HCT116 (cell line): ENCODE measurements at regions not wholly inside any gene's neighbourhood (a gene's known extent, or its start where the extent isn't known, plus 50 kb on each side); places are given as distances from the start of the nearest gene placed in this dataset.

Source experiments
- ATAC-seq: fragments of 200-7000 bp; cut with Tn5 transposase; 2 replicates; pipeline ENCODE4 v1.9.1; 2020; ENCODE audit warnings: mild to moderate bottlenecking, moderate library complexity
- BruUV-seq: library from RNA; stranded (reverse); fragments of 400-500 nt; replicated peaks from 2 replicates; lab custom pipeline; 2021; lab: Mats Ljungman, UMichigan
- CTCF ChIA-PET: fragments of 300-600 bp; sonication (Branson Sonifier 250); formaldehyde crosslinking; loops from one replicate; lab custom pipeline; 2021; ENCODE audit warnings: antibody characterized with exemption; lab: Charles Lee
- POLR2A ChIA-PET: fragments of 300-600, 350-600 bp; sonication (Branson Sonifier 250); formaldehyde crosslinking; loops from one replicate; lab custom pipeline; 2021; ENCODE audit warnings: antibody characterized with exemption; lab: Charles Lee
- RAD21 ChIA-PET, 2 experiments: fragments of 300-600 bp; sonication (Branson Sonifier 250); formaldehyde crosslinking; loops; one replicate each; lab custom pipeline; 2023; ENCODE audit warnings: low total read pairs in 2 of 2; ENCODE audit not compliant: uncharacterized antibody in 2 of 2, unreplicated experiment in 2 of 2, low non-redundant PET in 1 of 2; lab: Charles Lee
- DNase-seq: peaks from one replicate; pipeline ENCODE4 v3.0.0-alpha.2; 2010; ENCODE audit warnings: low read depth, low spot score
- H2AFZ ChIP-seq: fragments of 200-600 bp; shearing (Covaris generic), sonication (generic); 2 replicates; pipeline ENCODE4 v1.6.1; 2017; ENCODE audit warnings: low read depth, mixed run types, mixed read lengths, antibody characterized with exemption, low read length; ENCODE audit not compliant: poor library complexity, severe bottlenecking
- H3K27ac ChIP-seq: 2 replicates; pipeline ENCODE4 v1.5.1; 2012; ENCODE audit warnings: low read depth, low read length
- H3K27me3 ChIP-seq: fragments of 200-600 bp; sonication (generic); 2 replicates; pipeline ENCODE4 v1.6.1; 2016; ENCODE audit warnings: mixed run types, low read length, mixed read lengths; ENCODE audit not compliant: insufficient read depth
- H3K36me3 ChIP-seq, 2 experiments: fragments of 200-500 bp in 1 of 2; fragments of 200-600 bp in 1 of 2; sonication (Bioruptor generic) in 1 of 2; sonication (generic) in 1 of 2; 2 replicates each; pipeline versions ENCODE4 v1.5.1 to v1.6.1; 2014 to 2016; ENCODE audit warnings: low read length in 2 of 2, inconsistent platforms in 1 of 2, mixed read lengths in 1 of 2, mixed run types in 1 of 2; ENCODE audit not compliant: insufficient read depth in 2 of 2, control insufficient read depth in 1 of 2
- H3K4me1 ChIP-seq, 2 experiments: fragments of 200-600 bp in 1 of 2; sonication (generic) in 1 of 2; 2 replicates each; pipeline versions ENCODE4 v1.5.1 to v1.6.1; 2012 to 2017; ENCODE audit warnings: low read length in 2 of 2, inconsistent platforms in 1 of 2, mild to moderate bottlenecking in 1 of 2, mixed read lengths in 1 of 2, mixed run types in 1 of 2, moderate library complexity in 1 of 2; ENCODE audit not compliant: insufficient read depth in 2 of 2, control insufficient read depth in 1 of 2
- H3K4me2 ChIP-seq: fragments of 200-600 bp; sonication (generic); 2 replicates; pipeline ENCODE4 v1.6.1; 2017; ENCODE audit warnings: mixed run types, low read length, mixed read lengths
- H3K4me3 ChIP-seq, 2 experiments: fragments of 200-600 bp in 1 of 2; sonication (generic) in 1 of 2; replicated peaks in 1 of 2; 2 replicates each; pipeline ENCODE4 v1.5.1; 2011 to 2016; ENCODE audit warnings: low read length in 2 of 2, control low read depth in 1 of 2, low read depth in 1 of 2, mild to moderate bottlenecking in 1 of 2, mixed read lengths in 1 of 2, mixed run types in 1 of 2
- H3K79me2 ChIP-seq: fragments of 200-600 bp; sonication (generic); 2 replicates; pipeline ENCODE4 v1.6.1; 2017; ENCODE audit warnings: mild to moderate bottlenecking, mixed run types, low read length, moderate library complexity, mixed read lengths; ENCODE audit not compliant: insufficient read depth
- H3K9ac ChIP-seq: fragments of 200-600 bp; sonication (generic); 2 replicates; pipeline ENCODE4 v1.6.1; 2016; ENCODE audit warnings: low read length, mixed read lengths
- H3K9me2 ChIP-seq: fragments of 200-600 bp; sonication (generic), shearing (Covaris generic); 2 replicates; pipeline ENCODE4 v1.6.1; 2017; ENCODE audit warnings: mixed run types, mild to moderate bottlenecking, moderate library complexity; ENCODE audit not compliant: insufficient read depth
- H3K9me3 ChIP-seq, 2 experiments: fragments of 200-500 bp in 1 of 2; fragments of 200-600 bp in 1 of 2; sonication (Bioruptor generic) in 1 of 2; sonication (generic) in 1 of 2; 2 replicates each; pipeline ENCODE4 v1.6.1; 2014 to 2017; ENCODE audit warnings: low read length in 2 of 2, mixed read lengths in 2 of 2, inconsistent platforms in 1 of 2, low read depth in 1 of 2, mild to moderate bottlenecking in 1 of 2, mixed run types in 1 of 2, moderate library complexity in 1 of 2; ENCODE audit not compliant: control insufficient read depth in 1 of 2, insufficient read depth in 1 of 2
- H4K20me1 ChIP-seq: fragments of 200-600 bp; sonication (generic), shearing (Covaris generic); 2 replicates; pipeline ENCODE4 v1.6.1; 2017; ENCODE audit warnings: mixed run types, mild to moderate bottlenecking, moderate library complexity; ENCODE audit not compliant: insufficient read depth
- ATF3 ChIP-seq: IDR thresholded peaks from 2 replicates; pipeline ENCODE4 v1.6.1; 2012
- CBX3 ChIP-seq: IDR thresholded peaks from 2 replicates; pipeline ENCODE4 v1.6.1; 2012; ENCODE audit warnings: low read depth
- CEBPB ChIP-seq: IDR thresholded peaks from 2 replicates; pipeline ENCODE4 v1.6.1; 2012; ENCODE audit warnings: low read depth
- CTCF ChIP-seq, 3 experiments: fragments of 200-600 bp in 1 of 3; sonication (generic) in 1 of 3; IDR thresholded peaks in 2 of 3; conservative IDR thresholded peaks in 1 of 3; 2 replicates each; pipeline ENCODE4 v1.5.1; 2012 to 2017; ENCODE audit warnings: low read depth in 2 of 3, low read length in 2 of 3, antibody characterized with exemption in 1 of 3, borderline replicate concordance in 1 of 3, control low read depth in 1 of 3, mild to moderate bottlenecking in 1 of 3, mixed read lengths in 1 of 3, mixed run types in 1 of 3, moderate library complexity in 1 of 3; ENCODE audit not compliant: insufficient read depth in 1 of 3
- EGR1 ChIP-seq: IDR thresholded peaks from 2 replicates; pipeline ENCODE4 v1.6.1; 2012; ENCODE audit warnings: low read depth
- EZH2 ChIP-seq: fragments of 200-600 bp; sonication (generic); IDR thresholded peaks from 2 replicates; pipeline ENCODE4 v1.6.1; 2017; ENCODE audit warnings: antibody characterized with exemption, mixed run types
- EZH2phosphoT487 ChIP-seq: fragments of 200-600 bp; IDR thresholded peaks from 2 replicates; pipeline ENCODE4 v1.6.1; 2018; ENCODE audit warnings: antibody characterized with exemption, borderline replicate concordance
- FOSL1 ChIP-seq: IDR thresholded peaks from 2 replicates; pipeline ENCODE4 v1.6.1; 2012; ENCODE audit warnings: low read depth
- MAX ChIP-seq: IDR thresholded peaks from 2 replicates; pipeline ENCODE4 v1.6.1; 2012
- POLR2A ChIP-seq: IDR thresholded peaks from 2 replicates; pipeline ENCODE4 v1.7.0; 2011; ENCODE audit warnings: borderline replicate concordance; ENCODE audit not compliant: insufficient read depth, insufficient read length; ENCODE audit errors: extremely low read depth
- POLR2AphosphoS5 ChIP-seq: IDR thresholded peaks from 2 replicates; pipeline ENCODE4 v1.6.1; 2011; ENCODE audit warnings: mild to moderate bottlenecking, low read depth, low read length, moderate library complexity
- RAD21 ChIP-seq: IDR thresholded peaks from 2 replicates; pipeline ENCODE4 v1.6.1; 2012; ENCODE audit warnings: low read depth, mild to moderate bottlenecking
- SIN3A ChIP-seq: IDR thresholded peaks from 2 replicates; pipeline ENCODE4 v1.6.1; 2012; ENCODE audit warnings: low read depth
- SP1 ChIP-seq: IDR thresholded peaks from 2 replicates; pipeline ENCODE4 v1.6.1; 2012; ENCODE audit warnings: low read depth
- TCF7L2 ChIP-seq: IDR thresholded peaks from 2 replicates; pipeline ENCODE4 v1.7.0; 2011; ENCODE audit warnings: borderline replicate concordance, inconsistent platforms; ENCODE audit not compliant: insufficient read depth, insufficient read length; ENCODE audit errors: extremely low read depth
- ZBTB33 ChIP-seq: IDR thresholded peaks from 2 replicates; pipeline ENCODE4 v1.6.1; 2011; ENCODE audit warnings: mild to moderate bottlenecking, low read length, moderate library complexity; ENCODE audit not compliant: insufficient replicate concordance; ENCODE audit errors: extremely low read depth
- ZFX ChIP-seq: fragments of 450-650 bp; IDR thresholded peaks from 2 replicates; pipeline ENCODE4 v1.6.1; 2017
- ZNF274 ChIP-seq: fragments of 200-500 bp; sonication (Bioruptor generic); IDR thresholded peaks from 2 replicates; pipeline ENCODE4 v1.6.1; 2014; ENCODE audit warnings: mild to moderate bottlenecking, low read depth, low read length, inconsistent platforms
- intact Hi-C: fragments of 100-400 bp; cut with micrococcal nuclease; formaldehyde crosslinking; loops from 2 replicates; pipeline ENCODE4 v1.10.0; 2022

- H3K4me3 ChIP-seq, result no peak overlapping the region
- H3K9ac ChIP-seq, result no peak overlapping the region
- H3K9me3 ChIP-seq, result no peaks in the 10 kb centered on the region
- H3K4me2 ChIP-seq, result no peak overlapping the region
- ATAC-seq, result no peak
- H3K79me2 ChIP-seq, result no peaks in the 10 kb centered on the region
- DNase-seq, result no peak
- CTCF ChIA-PET, result no interaction called here
- H3K4me1 ChIP-seq, result no peaks in the 10 kb centered on the region
- RAD21 ChIA-PET, result no interaction called here
- intact Hi-C loops, result no loop called here
- no peak for TF ChIP-seq SIN3A
- TF ChIP-seq ZNF274, result no peak
- no peak for TF ChIP-seq EGR1
- TF ChIP-seq FOSL1, result no peak
- TF ChIP-seq ATF3, result no peak
- no peak for TF ChIP-seq CTCF (IDR thresholded peaks at IDR 0.05 in 2 of 3, conservative IDR thresholded peaks at IDR 0.05 in 1 of 3; ENCODE audit: borderline replicate concordance in 1 of 3, insufficient read depth in 1 of 3, low read depth in 2 of 3, low read length in 2 of 3)
- no peak for TF ChIP-seq POLR2AphosphoS5
- no peak for TF ChIP-seq ZBTB33
- no peak for TF ChIP-seq CBX3
- no peak for TF ChIP-seq TCF7L2
- TF ChIP-seq ZFX, result no peak
- no peak for TF ChIP-seq EZH2phosphoT487
- TF ChIP-seq RAD21, result no peak
- TF ChIP-seq SP1, result no peak
- no peak for TF ChIP-seq MAX
- TF ChIP-seq EZH2, result no peak
- no peak for TF ChIP-seq CEBPB
- TF ChIP-seq POLR2A, result no peak
- no peaks in the 10 kb centered on the region for H3K36me3 ChIP-seq
- no peak overlapping the region for H2AFZ ChIP-seq
- 0 out of 2 replicates have a peak, but pooled peaks cover 12% of the 10 kb centered on the region for H3K27me3 ChIP-seq
- no peaks in the 10 kb centered on the region for H4K20me1 ChIP-seq
- BruUV-seq, result no TSS peak
- no peak overlapping the region for H3K27ac ChIP-seq
- H3K9me2 ChIP-seq, result no peaks in the 10 kb centered on the region
- POLR2A ChIA-PET, result no interaction called here
Measured at GRCh38 chr2:33712674-33713073, 113.6 kb upstream of the FAM98A start.
